ENCODE measurements at regions not wholly inside any gene's neighbourhood (a gene's known extent, or its start where the extent isn't known, plus 50 kb on each side); places are given as distances from the start of the nearest gene placed in this dataset.
"Not testable (repeated sequence)": the region's sequence is repeated elsewhere in the genome, so short reads cannot be mapped to it uniquely, and the experiment has no call there.

DNA sequence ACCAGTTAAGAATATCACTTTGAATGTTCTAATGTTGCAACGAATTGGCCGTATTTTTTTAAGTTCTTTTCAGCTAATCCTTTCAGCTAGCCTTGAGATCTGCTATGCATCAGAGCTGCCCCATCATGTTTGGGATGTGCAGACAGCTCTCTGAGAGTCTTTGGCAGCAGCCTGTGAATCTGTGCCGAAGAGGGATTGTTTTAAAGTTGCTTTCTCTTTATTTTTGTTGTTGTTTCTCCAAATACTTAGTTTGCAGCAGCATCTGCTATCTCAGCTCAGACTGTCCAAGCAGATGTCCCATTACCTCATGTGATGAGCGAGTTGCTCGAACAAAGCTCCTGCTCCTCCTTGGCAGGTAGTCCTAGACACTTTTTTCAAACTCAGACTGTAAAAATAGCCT lies 1002.5 kb upstream of the INTU start:
- no peak for DNase-seq

GRCh38 chr4:126633306-126633705 lies 999.5 kb upstream of the INTU start:
- DNase-seq = no peak

- DNase-seq = no peak
Observed at GRCh38 chr4:126637706-126638105, 995.1 kb upstream of the INTU start.

GRCh38 chr4:126647320-126647719 lies 985.4 kb upstream of the INTU start:
- DNase-seq = no peak

DNA sequence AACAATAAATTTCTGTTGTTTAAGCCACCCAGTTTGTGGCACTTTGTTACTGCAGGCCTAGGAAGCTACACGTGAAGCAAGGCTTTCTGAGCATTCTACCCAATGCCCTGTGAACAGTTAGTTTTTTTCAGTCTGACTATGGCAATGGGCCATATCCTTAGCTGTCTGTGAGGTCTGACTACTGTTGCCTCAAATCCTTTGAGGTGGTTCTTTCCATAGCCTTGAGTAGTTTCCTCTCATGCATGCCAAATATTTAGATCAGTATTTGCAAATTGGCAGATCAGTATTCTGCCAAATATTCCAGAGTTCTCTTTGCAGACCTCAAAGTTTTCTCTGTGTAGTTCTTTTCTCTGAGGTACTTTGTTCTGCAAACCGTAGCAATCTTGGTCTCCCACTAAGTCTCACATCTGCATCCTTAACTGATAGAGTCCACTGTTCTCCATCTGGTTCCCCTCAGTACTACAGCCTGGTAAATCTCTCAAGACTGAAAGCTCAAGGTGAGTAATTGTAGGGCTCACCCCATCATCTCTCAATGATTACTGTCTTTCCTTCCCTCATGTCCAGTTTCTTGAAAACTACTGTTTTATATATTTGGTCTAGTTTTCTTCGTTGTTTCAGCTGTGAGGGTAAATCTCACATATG lies 984.9 kb upstream of the INTU start:
- no peak for DNase-seq

DNA sequence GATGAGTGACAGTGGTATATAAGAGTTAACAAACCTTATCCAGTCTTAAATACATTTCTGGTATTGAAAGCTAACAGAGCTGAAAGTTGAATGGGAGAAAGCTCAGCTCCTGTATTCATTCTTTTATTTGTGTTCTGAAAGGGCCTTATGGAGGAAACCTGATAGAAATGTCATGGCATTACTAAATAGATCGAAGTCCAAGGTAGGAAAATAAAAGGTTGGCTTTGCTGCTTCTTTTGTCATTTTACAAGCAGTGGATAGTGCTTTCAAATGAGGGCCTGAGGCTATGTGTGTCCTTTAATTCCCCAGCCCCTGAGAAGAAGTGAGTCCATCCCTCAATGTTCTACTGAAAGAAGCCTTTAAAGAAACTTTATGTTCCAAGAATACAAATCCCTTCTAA lies 974.3 kb upstream of the INTU start:
- DNase-seq = no peak

- DNase-seq = no peak
Observed at GRCh38 chr4:126661194-126661593, 971.6 kb upstream of the INTU start.

GRCh38 chr4:126664839-126665238 lies 967.9 kb upstream of the INTU start:
- no peak for DNase-seq

DNA sequence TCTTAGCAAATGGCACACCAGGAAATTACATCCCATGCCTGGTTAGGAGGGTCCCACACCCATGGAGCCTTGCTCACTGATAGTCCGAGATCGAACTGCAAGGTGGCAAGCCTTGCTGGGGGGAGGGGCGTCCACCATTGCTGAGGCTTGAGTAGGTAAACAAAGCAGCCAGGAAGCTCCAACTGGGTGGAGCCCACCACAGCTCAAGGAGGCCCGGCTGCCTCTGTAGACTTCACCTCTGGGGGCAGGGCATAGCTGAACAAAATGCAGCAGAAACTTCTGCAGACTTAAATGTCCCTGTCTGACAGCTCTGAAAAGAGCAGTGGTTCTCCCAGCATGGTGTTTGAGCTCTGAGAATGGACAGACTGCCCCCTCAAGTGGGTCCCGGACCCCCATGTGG lies 962.7 kb upstream of the INTU start:
- not testable (repeated sequence) for DNase-seq

GRCh38 chr4:126678618-126679017 lies 954.1 kb upstream of the INTU start:
- no peak for DNase-seq

DNA sequence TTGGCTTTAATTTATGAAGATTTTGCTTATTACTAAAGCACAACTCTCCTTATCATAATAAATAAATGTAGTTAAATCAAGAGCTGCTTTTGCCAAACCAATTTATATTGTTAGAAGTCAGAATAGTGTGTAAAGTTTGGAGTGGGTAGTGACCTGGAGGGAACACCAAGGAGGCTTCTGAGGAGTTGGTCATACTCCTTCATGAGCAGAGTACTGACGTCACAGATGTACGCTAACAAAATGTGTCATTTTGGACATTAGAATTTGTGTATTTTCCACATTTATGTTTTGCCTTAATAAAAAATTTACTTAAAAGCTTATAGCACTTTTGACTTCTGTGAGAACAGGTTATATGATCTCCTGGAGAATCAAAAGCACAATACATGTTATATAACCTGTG lies 953.5 kb upstream of the INTU start:
- no peak for DNase-seq

DNA sequence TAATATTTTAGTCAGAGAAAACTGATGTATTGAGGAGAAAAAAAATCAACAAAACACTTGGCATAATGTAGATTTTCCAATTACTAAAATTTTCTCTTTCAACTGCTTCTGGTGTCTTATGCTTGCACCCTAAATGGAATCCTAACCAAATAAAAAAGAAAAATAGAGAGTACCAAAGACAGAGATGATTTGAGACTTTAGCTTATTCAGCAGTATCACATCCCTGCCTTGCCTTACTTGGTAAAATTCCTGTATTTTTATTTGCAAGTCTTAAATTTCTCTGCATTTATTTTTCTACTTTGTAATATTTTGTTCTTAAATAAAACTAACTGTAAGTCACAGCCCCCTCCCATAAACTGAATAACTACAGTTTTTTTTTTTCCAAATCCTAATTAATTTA lies 950.5 kb upstream of the INTU start:
- DNase-seq = no peak

- DNase-seq = no peak
Observed at GRCh38 chr4:126686491-126686890, 946.3 kb upstream of the INTU start.

DNA sequence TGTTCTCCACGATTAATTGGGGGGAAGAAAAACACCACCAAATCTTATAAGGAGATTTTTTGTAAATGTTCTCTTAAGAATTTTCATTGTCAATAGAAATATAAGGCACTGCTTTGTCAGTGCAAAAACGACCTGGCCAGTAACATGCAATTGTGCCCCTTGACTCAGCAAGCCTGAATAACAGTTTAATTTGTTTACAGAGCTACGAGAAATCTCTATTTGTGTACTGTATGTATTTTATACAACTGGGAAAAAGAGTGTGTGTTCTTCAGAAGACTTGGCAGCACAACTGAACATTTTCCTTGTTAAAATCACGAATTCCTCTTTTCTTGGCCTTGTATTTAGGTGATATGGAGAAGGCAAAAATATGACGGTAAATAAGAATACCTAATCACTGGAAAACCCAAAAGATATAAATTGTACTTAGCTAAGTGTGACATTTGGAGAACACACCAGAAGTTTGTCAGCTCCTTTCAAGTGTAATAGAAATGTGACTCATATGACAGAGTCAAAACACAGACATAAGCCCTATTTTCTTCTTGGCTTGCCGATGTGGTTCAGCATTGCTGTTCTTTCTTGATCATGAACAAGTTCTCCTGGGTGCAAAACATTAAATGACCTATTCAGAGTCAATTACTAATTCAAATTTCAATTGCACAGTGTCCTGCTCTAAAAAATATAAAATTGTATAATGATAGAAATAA lies 945.0 kb upstream of the INTU start:
- no peak for DNase-seq

DNA sequence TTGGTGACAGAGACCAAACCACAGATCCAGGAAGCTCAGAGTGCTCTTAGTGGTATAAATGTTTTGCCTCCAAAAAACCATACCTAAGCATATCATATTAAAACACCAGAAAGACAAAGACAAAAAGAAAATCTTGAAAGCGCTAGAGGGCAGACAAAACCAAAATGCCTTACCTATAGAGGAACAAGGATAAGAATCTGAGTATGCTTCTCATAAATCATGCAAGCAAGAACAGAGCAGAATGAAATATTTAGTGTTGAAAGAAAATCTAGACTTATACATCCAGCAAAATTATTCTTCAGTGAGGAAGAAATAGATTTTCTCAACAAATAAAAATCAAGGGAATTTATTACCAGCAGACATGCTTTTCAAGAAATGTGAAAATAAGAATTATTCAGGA lies 941.0 kb upstream of the INTU start:
- DNase-seq = no peak

GRCh38 chr4:126697748-126698147 lies 935.0 kb upstream of the INTU start:
- DNase-seq = no peak

DNA sequence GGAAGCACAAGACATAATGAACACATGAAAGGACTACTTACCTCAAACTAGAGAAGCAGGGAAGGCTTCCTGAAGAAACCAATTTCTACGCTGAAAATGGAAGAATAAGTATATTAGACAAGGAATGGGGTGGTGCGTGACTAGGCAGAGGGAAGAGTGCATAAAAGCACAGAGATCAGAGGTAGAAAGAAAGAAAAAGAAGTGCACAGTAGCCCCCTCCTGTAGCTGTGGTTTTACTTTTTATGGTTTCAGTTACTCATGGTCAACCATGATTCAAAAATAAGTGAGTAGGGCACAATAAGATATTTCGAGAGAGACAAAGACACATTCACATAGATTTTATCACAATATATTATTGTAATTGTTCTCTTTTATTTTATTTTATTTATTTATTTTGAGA lies 934.5 kb upstream of the INTU start:
- DNase-seq = no peak

GRCh38 chr4:126701756-126702155 lies 931.0 kb upstream of the INTU start:
- DNase-seq = no peak

DNA sequence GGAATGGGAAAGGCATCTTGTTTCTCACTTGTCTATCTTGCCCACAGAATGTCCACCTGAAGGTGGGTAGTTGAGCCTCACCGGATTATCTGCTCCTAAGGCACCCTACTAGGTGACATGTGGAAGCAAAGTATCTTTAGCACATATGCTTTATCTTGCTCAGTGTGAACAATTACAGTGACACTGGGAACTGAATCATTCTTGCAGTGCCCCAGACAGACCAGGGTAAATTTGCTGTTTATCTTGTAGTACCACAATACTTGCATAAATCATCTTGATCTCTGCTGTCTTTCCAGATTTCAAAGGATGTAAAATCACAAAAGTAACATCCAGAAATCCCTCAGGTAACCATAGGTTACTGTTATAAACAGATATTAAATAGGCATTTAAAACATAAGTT lies 930.0 kb upstream of the INTU start:
- DNase-seq = no peak

DNA sequence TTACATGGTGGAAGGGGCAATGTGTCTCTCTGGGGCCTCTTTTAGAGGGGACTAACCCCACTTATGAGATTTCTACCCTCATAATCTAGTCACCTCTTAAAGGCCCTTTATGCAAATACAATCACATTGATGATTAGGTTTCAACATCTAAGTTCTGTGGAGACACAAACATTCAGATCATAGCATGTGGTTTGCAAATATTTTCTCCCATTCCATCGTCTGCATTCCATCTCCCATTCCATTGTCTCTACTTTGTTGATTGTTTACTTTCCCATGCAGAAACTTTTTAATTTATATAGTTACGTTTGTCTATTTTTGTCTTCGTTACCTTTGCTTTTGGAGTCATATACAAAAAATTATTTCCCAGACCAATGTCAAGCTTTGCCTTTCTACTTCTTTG lies 927.5 kb upstream of the INTU start:
- no peak for DNase-seq

DNA sequence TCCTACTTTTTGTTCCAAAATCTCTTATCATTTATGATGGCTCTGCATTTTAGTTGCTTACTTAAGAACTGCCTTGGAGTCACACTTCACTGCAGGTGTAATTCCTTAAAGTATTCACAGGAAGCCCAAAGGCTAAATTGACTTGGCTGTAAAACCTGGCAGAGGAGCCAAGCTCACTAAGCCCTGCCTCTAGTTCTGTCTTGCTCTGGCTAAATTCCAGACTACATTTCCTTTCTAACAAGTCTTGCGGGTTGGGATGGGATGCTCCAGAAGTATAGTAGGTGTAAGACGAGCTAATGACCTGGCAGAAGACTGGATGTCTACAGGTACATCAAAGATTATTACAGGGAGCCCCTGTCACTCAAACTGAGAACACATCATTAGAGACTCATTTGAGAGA lies 924.0 kb upstream of the INTU start:
- DNase-seq = no peak

DNA sequence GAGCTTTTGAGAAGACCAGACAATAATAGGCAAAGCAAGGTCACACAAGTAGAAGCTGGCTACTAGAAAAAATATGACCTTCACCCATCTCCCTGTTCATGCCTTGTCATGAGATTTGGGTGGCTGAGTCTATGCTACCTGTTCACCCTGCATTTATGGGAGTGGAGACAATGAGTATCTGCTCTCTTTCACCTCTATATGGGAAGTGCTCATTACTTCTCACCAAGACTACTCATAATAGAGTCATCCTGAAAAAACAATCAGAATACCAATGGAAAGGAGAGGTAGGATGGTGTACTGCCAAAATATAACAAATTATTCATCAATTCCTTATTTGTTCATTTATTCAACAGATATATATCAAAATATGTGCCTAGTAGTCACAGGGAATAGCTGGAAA lies 921.8 kb upstream of the INTU start:
- DNase-seq = no peak

- DNase-seq = no peak
Observed at GRCh38 chr4:126715067-126715466, 917.7 kb upstream of the INTU start.

- no peak for DNase-seq
Observed at GRCh38 chr4:126715681-126716080, 917.1 kb upstream of the INTU start.

DNA sequence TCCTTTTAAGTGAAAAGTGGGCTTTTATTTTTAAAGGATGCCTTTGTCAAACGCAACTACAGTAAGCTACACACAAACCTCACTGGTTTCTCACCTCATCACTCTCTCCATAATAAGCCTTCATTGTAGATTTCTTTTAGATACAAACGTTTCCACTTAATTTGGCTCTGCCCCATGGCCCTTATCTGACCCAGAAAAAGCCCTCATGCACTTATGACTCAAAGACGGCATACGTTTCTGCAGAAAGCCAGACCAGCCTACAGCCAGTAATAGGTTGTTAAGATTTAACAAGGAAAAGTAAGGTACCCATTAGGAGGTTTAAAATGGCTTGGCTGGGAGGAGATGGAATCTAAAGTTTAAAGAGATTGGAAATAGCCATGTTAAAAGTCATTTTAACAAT lies 914.6 kb upstream of the INTU start:
- DNase-seq = no peak
